Right lobe of liver (tissue), 6 donors: ENCODE measurements at regions not wholly inside any gene's neighbourhood (a gene's known extent, or its start where the extent isn't known, plus 50 kb on each side); places are given as distances from the start of the nearest gene placed in this dataset.

ENCODE experiments used
- ATAC-seq, 4 donors: fragments of 200-7000 bp; cut with Tn5 transposase; one replicate each; pipeline ENCODE4 v1.9.1; 2020; ENCODE audit warnings: mild to moderate bottlenecking in 4 of 4, moderate library complexity in 4 of 4
- DNase-seq, 3 donors: peaks; one replicate each; pipeline ENCODE4 v3.0.0-alpha.2; 2020
- H3K27ac ChIP-seq, 3 donors: fragments of 200-600 bp; one replicate each; pipeline ENCODE4 v1.8.0; 2022
- H3K27me3 ChIP-seq, 2 donors: fragments of 200-600 bp; one replicate each; pipeline ENCODE4 v1.8.0; 2022
- H3K36me3 ChIP-seq, 4 donors: fragments of 200-600 bp; sonication (generic) in 1 of 4; one replicate each; pipeline versions ENCODE4 v1.5.1 to v1.8.0; 2017 to 2022; ENCODE audit warnings: control low read depth in 1 of 4
- H3K4me1 ChIP-seq, 4 donors: fragments of 200-600 bp; sonication (generic) in 1 of 4; one replicate each; pipeline versions ENCODE4 v1.5.1 to v1.8.0; 2017 to 2022; ENCODE audit warnings: control low read depth in 1 of 4
- H3K4me3 ChIP-seq, 3 donors: fragments of 200-600 bp; one replicate each; pipeline ENCODE4 v1.8.0; 2022
- H3K9me3 ChIP-seq, 4 donors: fragments of 200-600 bp; sonication (generic) in 1 of 4; one replicate each; pipeline versions ENCODE4 v1.5.1 to v1.8.0; 2017 to 2022; ENCODE audit warnings: control low read depth in 1 of 4
- POLR2A ChIP-seq: fragments of 450-650 bp; IDR thresholded peaks from one replicate; pipeline ENCODE4 v1.6.1; 2017; ENCODE audit warnings: antibody characterized with exemption, mild to moderate bottlenecking
- WGBS: methylation state at CpG from one replicate; pipeline ENCODE4 v1.1.6; 2018; ENCODE audit warnings: low coverage, low lambda C conversion rate; ENCODE audit not compliant: insufficient coverage; ENCODE audit errors: missing lambda C conversion rate; 5-methylcytosine and 5-hydroxymethylcytosine counted together
- intact Hi-C, 2 donors: fragments of 100-400 bp; cut with DNase I; formaldehyde crosslinking; loops; one replicate each; pipeline versions ENCODE4 v1.11.2 to v1.14.1; 2022
- TF ChIP-seq, protein P1 (sequence below), 4 donors: fragments of 200-600 bp in 3 of 4; fragments of 450-650 bp in 1 of 4; IDR thresholded peaks; one replicate each; pipeline versions ENCODE4 v1.5.1 to v1.8.0; 2016 to 2022; ENCODE audit warnings: antibody characterized with exemption in 4 of 4, mild to moderate bottlenecking in 2 of 4
- donor health status: DM: no; HTN: yes; CAD: no.
- donor health status: DM: no; HTN: no; CAD: no.
- donor health status: DM: no; HTN: no; CAD: no.
- donor health status: DM: no; HTN: yes; CAD: no.
- donor health status: DM: no; HTN: yes; CAD: no.

GRCh38 chr4:15294202-15294601 is 133.6 kb upstream of the C1QTNF7 start:
- WGBS: no CpG with 5 or more reads among the region's 1 CpG
- TF ChIP-seq POLR2A: no peak
- TF ChIP-seq, protein P1, sequence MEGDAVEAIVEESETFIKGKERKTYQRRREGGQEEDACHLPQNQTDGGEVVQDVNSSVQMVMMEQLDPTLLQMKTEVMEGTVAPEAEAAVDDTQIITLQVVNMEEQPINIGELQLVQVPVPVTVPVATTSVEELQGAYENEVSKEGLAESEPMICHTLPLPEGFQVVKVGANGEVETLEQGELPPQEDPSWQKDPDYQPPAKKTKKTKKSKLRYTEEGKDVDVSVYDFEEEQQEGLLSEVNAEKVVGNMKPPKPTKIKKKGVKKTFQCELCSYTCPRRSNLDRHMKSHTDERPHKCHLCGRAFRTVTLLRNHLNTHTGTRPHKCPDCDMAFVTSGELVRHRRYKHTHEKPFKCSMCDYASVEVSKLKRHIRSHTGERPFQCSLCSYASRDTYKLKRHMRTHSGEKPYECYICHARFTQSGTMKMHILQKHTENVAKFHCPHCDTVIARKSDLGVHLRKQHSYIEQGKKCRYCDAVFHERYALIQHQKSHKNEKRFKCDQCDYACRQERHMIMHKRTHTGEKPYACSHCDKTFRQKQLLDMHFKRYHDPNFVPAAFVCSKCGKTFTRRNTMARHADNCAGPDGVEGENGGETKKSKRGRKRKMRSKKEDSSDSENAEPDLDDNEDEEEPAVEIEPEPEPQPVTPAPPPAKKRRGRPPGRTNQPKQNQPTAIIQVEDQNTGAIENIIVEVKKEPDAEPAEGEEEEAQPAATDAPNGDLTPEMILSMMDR (IDR thresholded peaks at IDR 0.05): no peak
- no peaks in the 10 kb centered on the region for H3K36me3 ChIP-seq
- ATAC-seq: no peak
- no peaks in the 10 kb centered on the region for H3K9me3 ChIP-seq
- no peak overlapping the region for H3K4me3 ChIP-seq
- H3K27ac ChIP-seq: no peak overlapping the region
- DNase-seq: no peak
- H3K4me1 ChIP-seq: no peaks in the 10 kb centered on the region
- intact Hi-C loops: no loop called here
- no peaks in the 10 kb centered on the region for H3K27me3 ChIP-seq

- no peak for DNase-seq
- Histone ChIP-seq H3K27me3 (no peaks in the 10 kb centered on the region), H3K4me3 (no peak overlapping the region), H3K9me3 (no peaks in the 10 kb centered on the region), H3K4me1 (no peaks in the 10 kb centered on the region), H3K36me3 (no peaks in the 10 kb centered on the region), H3K27ac (no peak overlapping the region)
- no peak for ATAC-seq
- WGBS: 39% methylated on average over 4 of the region's 4 CpGs
- intact Hi-C loops: no loop called here
- TF ChIP-seq, protein P1 (IDR thresholded peaks at IDR 0.05): no peak
- no peak for TF ChIP-seq POLR2A
Measured at GRCh38 chr4:15294832-15295231, 133.0 kb upstream of the C1QTNF7 start.

GRCh38 chr4:15295421-15296162 is 132.2 kb upstream of the C1QTNF7 start:
- WGBS: 70% methylated on average over 7 of the region's 8 CpGs
- Histone ChIP-seq H3K4me3 (no peak overlapping the region), H3K27ac (no peak overlapping the region), H3K36me3 (no peaks in the 10 kb centered on the region), H3K4me1 (no peaks in the 10 kb centered on the region), H3K27me3 (no peaks in the 10 kb centered on the region), H3K9me3 (no peaks in the 10 kb centered on the region)
- intact Hi-C loops: no loop called here
- ATAC-seq (no peak), DNase-seq (no peak)
- TF ChIP-seq, protein P1 (IDR thresholded peaks at IDR 0.05): no peak

- Histone ChIP-seq H3K27ac (no peak overlapping the region), H3K36me3 (no peaks in the 10 kb centered on the region), H3K9me3 (no peaks in the 10 kb centered on the region), H3K27me3 (no peaks in the 10 kb centered on the region), H3K4me3 (no peak overlapping the region), H3K4me1 (no peaks in the 10 kb centered on the region)
- TF ChIP-seq POLR2A: no peak
- TF ChIP-seq, protein P1 (IDR thresholded peaks at IDR 0.05): no peak
- DNase-seq (no peak), ATAC-seq (no peak)
- intact Hi-C loops: no loop called here
- WGBS: 83% methylated on average over 3 of the region's 3 CpGs
Measured at GRCh38 chr4:15297344-15297743, 130.5 kb upstream of the C1QTNF7 start.
